Sciatic nerve (tissue), 2 donors: ENCODE measurements at regions not wholly inside any gene's neighbourhood (a gene's known extent, or its start where the extent isn't known, plus 50 kb on each side); places are given as distances from the start of the nearest gene placed in this dataset.
A peak's percentile ranks its signal among the peaks of the same experiment; 100 is the strongest.
"Not testable (repeated sequence)": the region's sequence is repeated elsewhere in the genome, so short reads cannot be mapped to it uniquely, and the experiment has no call there.

Experiments
- ATAC-seq: fragments of 200-7000 bp; cut with Tn5 transposase; one replicate; pipeline ENCODE4 v1.9.1; 2020; ENCODE audit warnings: mild to moderate bottlenecking, moderate library complexity
- DNase-seq: peaks from one replicate; pipeline ENCODE4 v3.0.0-alpha.2; 2020; ENCODE audit warnings: low spot score
- intact Hi-C: fragments of 100-400 bp; cut with DNase I; formaldehyde crosslinking; loops from one replicate; pipeline ENCODE4 v1.14.2; 2022
- donor health status: DM: no; HTN: no; CAD: no.
- donor health status: DM: no; HTN: no; CAD: no.

DNA sequence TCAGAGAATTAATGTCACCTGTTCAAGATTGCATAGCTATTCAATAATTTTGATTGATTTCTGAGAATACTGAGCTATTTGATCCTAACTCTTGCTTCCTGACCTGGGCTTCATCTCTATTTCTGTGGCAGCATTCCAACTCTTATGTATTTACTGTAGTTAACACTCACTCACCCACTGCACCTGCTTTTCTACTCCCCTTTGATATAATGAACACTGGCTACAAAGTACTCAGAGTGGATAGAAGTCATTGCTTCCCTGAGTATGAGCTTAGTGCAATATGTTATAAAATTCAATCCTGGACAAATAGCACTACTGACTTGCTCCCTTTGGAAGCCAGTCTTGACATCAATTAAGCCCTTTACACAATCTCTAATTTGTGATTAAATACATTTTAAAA lies 117.2 kb downstream of the APIP start:
- no peak for DNase-seq
- no peak for ATAC-seq
- intact Hi-C loops = no loop called here

DNA sequence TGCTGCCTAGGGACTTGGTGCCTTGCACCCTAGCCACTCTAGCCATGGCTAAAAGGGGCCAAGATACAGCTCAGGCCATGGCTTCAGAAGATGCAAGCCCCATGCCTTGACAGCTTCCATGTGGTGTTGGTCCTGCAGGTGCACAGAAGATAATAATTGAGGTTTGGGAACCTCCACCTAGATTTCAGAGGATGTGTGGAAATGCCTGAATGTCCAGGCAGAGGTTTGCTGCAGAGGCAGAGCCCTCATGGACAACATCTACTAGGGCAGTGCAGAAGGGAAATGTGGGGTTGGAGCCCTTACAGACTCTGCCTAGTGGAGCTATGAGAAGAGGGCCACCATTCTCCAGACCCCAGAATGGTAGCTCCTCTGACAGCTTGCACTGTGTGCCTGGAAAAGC lies 118.7 kb downstream of the APIP start:
- intact Hi-C loops, DNase-seq, ATAC-seq: not testable (repeated sequence)

DNA sequence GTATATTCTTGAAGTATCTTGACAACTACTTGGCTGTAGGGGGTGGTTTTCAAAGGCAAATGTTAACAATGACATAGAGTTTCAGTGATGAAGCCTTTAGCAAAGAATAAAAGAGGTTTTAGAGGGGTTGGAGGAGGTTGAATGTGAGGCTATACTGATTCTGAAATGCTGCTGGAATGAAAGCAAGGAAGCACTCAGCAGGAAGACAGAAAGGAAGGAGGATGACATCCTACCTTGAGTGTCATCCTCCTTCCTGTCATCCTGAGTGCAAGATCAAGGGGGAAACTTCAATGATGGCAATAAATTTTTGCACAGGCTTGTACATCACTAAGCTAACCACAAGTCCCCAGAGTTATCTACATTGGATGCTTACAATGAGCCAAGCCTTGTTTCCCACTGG lies 120.5 kb downstream of the APIP start:
- intact Hi-C loops = no loop called here
- no peak for DNase-seq
- no peak for ATAC-seq

DNA sequence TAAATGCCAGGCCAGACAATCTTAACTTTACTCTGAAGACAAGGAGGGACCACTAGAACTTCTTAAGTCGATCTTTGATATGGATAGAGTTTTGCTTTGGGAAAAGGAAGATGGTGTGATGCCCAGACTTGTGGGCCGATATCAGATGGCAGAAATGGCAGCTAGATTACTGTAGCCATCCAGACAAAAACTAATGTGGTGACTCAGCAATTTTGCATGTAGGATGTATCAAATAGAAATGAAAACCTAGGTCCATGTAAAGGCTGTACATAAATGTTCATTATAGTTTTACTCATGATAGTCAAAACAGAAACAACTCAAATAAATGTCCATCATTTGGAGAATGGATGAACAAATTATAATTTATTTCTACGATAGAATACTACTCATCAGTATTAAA lies 121.5 kb downstream of the APIP start:
- DNase-seq (no peak), ATAC-seq (no peak)
- intact Hi-C loops = no loop called here

DNA sequence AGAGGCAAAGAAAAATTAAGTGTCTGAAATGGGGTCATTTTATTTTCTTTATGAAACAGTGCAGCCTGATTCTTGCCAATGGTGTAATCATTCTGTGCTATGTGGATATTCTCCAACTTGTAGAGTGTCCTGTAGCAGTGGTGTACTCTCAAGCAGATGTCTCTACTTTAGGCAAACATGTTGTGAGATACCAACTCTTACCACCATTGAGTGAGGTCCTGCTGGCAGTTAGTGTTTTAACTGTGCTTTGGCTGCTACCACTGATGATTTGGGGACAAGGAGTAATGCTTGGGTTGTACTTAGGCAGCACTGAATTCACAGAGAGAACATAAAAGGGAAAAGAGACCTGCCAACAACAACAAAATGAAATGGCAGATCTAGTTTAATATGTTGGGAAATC lies 122.5 kb downstream of the APIP start:
- DNase-seq (no peak), ATAC-seq (peak; percentile 81)
- intact Hi-C loops = no loop called here

DNA sequence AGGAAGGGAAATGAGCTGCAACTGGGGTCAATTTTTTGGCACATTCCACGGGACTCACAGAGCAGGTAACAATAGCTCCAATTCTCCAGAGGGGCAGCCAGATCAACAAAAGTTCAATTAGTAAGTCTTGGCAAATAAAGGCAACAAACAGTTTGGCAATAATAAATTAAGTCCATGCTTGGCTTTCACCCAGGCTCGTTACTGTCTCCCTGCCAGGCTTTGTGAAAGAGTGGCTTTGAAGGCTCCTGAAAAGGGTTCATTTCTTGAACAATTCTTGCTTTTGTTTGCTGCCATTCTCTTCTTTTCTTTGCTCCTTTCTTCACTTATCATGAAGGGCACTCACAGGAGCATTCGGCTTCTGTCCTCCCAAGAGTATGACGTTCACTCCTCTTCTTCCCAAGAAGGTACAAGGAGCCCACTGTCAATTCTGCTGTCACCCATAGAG lies 123.3 kb downstream of the APIP start:
- DNase-seq = peak; percentile 70
- intact Hi-C loops = no loop called here
- peak; percentile 82 for ATAC-seq

DNA sequence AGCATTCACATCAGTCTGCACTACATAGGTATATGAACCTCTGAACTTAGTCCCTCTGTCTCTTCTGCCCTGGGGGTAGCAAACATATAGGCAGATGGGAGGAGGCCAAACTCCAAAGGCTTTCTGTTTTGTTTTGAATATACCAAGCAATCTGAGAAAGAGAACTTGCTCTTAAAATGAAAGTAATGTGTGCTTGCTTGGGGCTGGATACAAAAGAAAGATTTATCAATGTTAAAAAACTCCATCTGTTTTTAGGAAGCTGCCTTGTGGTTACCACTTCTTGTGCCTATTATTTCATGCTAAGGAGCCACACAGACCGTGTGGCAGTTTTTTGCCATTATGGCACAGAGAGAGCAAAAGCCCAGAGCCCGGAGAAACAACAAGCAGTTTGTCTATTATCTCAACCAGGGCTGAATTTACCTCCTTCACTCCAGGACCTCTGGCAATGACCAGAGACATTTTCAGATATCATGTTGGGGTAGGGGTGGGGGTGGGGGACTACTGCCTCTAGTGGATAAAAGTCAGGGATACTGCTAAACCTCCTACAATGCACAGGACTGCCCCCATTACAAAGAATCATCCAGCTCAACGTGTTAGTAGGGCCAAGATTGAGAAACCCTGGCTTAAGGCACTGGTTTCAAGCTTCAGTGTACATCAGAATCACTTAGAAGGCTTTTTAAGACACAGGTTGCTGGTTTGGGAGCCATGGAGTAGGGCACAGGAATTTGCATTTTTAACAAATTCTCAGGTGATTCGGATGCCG lies 124.2 kb downstream of the APIP start:
- peak; percentile 63 for ATAC-seq
- intact Hi-C loops = no loop called here
- DNase-seq = no peak

DNA sequence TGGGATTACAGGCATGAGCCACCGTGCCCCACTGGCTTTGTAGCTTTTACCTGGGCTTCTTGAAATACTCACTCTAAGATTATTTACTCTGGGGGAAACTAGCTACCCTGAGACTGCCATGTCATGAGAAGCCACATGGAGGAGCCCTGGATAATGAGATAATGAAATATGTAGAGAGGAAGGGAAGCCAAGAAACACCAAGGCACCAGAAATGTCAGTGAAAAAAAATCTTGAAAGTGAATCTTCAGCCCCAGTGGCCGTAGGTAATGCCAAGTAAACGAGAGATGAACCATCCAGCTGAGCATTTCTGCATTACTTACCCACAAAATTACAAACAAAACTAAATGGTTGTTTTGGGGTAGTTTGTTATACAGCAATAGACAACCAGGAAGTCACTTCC lies 125.6 kb downstream of the APIP start:
- ATAC-seq = no peak

DNA sequence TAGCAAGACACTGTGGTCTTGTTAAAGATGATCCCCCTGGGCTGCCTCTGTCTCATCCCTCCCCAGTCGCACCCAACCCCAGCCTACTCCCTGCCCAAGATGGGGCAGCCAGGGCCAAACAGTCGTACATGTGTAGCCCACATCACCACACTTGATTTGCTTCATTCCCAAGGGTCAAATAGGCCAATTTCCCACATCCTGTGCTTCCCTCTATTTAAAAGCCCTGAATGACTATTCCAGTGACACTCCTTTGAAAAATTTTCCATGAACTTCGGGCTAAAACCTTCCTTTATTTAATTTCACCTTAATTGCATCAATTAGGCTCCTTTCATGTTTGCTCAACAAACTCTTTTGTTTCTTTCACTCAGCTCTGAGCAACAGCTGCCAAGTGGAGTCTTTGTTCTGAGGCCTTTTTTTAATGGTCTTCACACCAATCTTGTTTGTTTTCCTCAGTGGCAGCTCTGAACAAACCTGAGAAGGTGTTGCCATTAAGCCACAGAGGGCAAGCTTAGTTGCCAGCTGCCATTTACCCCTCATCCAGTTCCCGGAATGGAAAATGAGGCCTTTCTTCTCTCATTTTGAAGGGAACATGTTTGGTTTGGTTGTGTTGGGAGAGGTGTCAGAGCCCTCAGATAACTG lies 126.9 kb downstream of the APIP start:
- DNase-seq = no peak
- intact Hi-C loops = no loop called here
- ATAC-seq = no peak

More for the DNA sequence above, 125.6 kb downstream of the APIP start:
- intact Hi-C loops = no loop called here
- no peak for DNase-seq

DNA sequence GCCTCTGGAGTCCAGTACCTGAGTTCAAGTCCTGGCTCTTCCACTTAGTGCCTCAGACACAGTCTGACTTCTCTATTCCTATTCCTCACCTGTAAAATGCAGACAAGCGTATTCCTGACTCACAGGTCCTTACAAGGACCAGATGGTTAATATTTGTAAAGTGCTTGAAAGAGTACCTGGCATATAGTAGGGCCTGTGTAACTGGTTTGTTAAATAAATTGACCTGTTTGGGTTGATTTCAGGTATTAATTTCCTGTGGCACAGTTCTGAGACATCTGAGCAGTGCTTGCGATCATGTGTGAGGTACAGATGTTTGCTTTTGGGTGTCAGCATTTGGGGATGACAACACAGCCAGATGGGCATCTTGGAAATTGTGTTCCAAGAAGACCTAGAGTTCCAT lies 127.5 kb downstream of the APIP start:
- intact Hi-C loops = no loop called here
- DNase-seq (no peak), ATAC-seq (no peak)

DNA sequence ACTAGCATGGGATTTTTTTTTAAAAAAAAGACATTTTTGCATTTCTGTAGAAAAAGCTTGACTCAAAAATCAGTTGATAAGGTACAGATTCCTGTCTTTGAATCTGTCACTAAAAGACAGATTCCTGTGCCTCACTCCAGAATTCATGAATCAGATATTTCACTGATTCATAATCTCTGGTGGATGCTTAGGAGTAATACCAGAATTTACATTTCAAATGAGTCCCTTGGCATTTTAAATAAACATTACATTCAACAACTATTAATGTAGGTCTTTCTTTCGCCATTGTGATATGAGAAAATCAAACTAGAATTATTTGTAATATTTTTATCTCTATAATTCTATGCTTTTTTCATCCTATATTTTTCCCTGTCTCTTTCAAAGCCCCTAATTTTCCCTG lies 128.3 kb downstream of the APIP start:
- intact Hi-C loops = no loop called here
- ATAC-seq (no peak), DNase-seq (no peak)

DNA sequence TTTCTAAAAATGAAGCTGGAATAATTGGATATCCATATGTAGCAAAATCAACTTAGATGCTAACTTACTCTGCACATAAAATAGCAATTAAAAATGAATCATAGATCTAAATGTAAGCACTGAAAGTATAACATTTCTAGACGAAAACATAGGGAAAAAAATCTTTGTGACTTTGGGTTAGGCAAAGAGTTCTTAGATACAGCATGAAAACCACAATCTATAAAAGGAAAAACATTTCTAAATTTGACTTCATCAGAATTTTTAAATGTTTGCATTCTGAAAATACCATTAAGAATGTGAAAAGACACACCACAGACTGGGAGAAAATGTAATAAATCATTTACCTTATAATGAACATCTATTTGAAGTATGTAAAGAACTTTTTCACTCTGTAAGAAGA lies 128.8 kb downstream of the APIP start:
- intact Hi-C loops = no loop called here
- DNase-seq = no peak
- ATAC-seq = no peak

DNA sequence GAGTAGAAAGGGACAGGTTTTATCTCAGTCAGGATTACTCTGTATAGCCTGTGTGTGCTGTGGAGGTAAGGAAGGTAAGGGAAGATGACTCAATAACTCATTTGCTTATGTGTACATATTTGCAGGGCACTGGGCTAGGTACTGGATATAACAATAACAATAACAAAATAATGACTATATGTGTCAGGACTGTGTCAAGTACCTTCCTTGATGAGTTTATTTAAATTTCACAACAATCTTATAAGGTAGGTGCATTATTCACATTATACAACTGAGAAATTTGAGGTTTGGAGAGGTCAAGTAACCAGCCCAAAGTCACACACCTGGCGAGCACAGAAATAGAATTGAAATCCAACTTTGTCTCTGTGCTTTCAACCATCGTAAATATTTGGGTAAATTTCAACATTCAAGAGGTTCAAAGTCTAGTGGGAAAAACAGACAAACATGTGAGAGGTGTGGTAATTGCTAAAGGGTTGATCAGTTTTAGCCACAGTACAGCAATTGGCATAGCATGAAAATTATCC lies 131.8 kb downstream of the APIP start:
- intact Hi-C loops = no loop called here
- no peak for ATAC-seq
- DNase-seq = no peak

DNA sequence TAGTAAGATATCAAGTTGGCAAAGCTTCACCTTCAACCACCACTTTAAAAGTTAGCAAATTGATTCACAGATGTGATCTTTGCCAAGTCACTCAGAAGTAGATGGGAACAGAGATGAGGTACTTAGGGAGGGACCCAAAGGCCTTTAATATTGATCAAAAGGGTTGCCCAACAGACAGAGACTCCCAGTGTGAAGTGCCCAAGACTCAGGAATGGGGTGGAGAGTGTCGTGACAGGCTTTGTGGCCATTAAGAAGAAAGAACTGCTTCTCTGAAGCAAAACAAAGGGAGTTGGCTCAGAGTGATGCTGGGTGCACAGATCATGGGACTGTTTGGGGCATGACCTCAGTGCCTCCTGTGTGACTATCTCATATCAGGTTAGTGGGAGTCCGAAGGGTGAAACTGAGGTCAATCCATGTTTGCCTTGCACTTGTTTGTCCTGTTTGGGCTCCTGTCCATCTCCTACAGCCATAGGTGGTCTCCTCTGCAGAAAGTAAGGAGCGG lies 132.3 kb downstream of the APIP start:
- ATAC-seq (no peak), DNase-seq (no peak)
- intact Hi-C loops = no loop called here

DNA sequence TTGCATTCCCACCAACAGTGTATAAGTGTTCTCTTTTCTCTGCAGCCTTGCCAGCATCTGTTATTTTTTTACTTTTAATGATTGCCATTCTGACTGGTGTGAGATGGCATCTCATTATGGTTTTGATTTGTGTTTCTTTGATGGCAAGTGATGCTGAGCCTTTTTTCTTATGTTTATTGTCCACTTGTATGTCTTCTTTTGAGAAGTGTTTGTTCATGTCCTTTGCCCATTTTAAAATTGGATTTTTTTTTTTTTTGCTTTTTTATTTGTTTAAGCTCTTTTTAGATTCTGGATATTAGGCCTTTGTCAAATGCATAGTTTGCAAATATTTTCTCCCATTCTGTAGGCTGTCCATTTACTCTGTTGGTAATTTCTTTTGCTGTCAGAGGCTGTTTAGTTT lies 134.4 kb downstream of the APIP start:
- DNase-seq, ATAC-seq, intact Hi-C loops: not testable (repeated sequence)

DNA sequence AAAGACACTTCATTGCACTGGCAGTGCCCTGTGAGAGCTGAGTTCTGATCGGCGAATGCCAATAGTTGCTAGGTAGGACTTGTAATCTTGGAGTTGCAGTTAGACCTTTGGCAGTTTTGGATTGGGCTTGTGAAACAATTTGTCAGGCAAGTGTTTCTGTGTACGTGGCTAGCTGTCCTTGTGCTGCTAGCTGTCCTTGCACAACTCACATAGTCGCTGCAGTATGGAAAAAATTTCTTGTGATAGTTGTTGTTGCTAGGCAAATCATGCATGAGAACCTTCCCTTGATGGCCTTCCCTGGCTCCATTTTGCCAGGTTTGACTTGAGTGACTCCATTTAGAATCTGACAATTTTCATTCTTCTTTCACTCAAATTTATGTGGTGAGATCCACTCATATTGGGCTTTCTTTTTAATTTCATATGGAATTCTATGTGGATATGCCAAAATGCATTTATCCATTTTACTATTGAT lies 140.7 kb downstream of the APIP start:
- DNase-seq (no peak), ATAC-seq (no peak)
- intact Hi-C loops = no loop called here

DNA sequence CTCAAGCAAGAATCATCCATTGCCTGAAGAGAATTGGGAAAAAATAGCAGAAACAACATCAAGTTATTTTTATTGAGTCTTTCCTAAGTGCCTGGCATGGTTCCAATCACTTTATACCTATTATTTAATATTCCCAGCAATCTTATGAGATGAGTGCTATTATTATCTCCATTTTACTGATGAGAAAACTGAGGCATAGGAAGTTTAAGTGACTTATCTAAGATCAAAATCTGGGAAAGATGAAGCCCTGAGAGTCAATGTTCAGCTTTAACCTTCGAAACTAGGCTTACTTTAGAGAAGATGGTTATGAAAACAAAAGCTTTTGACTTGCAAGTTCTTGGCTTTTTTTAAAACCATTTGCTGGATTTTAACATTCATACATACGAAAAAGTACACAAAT lies 141.6 kb downstream of the APIP start:
- intact Hi-C loops = no loop called here
- DNase-seq (no peak), ATAC-seq (no peak)

DNA sequence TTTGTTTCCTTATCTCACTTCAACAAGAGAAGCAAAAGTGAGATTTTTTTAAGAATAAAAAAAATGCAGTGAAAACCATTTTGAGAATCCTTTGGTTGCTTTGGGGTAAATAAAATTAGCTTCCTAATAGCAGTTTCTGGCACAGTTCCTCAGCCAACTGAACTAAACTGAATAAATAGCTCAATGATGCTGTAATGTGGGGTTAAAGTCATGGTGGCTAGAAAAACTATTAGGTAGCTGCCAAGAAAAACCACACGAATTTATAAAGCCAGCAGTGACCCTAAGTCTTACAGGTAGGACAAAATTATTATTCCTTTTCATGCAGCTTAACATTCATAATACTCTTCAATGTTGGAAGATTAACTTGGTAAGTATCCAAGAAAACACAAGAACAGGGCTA lies 142.4 kb downstream of the APIP start:
- intact Hi-C loops = no loop called here
- ATAC-seq (no peak), DNase-seq (no peak)

DNA sequence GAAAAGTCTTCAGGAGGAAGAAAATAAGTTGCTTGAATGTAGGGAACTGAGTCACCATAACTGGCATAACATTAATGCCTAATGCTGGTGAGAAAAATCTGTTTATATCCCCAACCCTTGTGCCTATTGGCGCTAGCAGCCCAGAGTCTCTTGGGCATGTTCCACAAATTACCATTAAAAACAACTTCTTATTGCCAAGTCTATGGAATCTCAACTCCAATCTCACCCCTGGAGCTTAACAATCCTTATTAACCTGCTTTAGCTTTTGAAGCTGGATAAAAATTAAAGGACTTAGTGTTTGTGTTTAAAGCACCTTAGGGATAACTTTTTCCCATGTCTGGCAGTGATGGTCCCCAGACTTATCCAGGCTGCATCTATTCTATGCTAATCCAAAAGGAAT lies 143.0 kb downstream of the APIP start:
- DNase-seq (no peak), ATAC-seq (peak; percentile 15)
- intact Hi-C loops = no loop called here

DNA sequence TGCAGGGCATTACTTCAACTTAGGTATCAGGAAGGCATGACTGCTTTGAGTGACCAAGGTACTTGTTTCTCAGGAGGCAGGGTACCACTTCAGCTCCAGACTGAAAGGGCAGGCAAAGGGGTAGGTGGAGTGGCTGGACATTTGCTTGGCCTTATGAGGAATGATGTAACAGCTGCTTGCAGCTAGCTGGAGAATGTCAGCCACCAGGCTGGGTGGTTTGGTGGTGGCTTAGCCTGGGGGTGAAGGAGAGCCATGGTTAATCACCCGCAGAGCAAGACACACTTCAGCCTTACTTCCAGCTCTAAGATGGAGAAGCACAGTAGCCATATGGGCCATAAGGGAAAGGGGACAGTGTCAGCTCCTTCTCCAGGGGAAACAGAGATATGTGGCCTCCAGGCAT lies 146.1 kb downstream of the APIP start:
- DNase-seq = no peak
- intact Hi-C loops = no loop called here
- ATAC-seq = no peak
